ENCODE measurements at regions not wholly inside any gene's neighbourhood (a gene's known extent, or its start where the extent isn't known, plus 50 kb on each side); places are given as distances from the start of the nearest gene placed in this dataset.

DNA sequence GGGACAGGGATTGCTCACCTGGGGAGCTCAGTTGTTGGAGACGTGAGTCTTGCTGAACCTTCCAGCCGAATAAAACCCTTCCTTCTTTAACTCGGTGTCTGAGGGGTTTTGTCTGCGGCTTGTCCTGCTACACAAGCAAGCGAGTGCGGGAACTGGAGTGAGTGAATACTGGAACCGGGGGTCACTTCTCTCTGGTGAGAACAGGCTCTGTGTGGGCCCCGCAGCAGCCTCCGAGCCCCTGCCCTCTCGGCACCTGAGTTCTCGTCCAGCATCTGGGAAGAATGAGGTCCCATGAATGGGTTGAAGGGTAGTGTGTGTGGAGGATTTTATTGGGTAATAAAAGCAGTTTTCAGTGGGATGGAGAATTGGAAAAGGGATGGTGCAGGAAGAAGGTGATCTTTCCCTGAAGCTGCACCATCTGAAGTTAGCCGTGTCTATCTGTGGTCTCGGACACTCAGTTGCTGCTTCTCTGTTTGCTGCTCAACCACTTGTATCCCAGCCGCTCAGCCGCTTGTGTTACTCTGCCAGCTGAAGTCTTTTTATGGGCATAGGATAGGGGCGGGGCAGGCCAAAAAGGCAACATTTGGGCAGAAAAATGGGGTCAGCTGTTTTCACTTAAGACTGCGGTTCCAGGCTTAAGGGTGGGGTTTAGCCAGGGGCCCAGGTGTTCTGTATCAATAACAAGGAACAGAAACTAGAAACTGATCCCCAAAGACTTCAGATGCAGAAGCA lies 450.6 kb upstream of the CAMK1G start:
- ChIA-PET CTCF (no interaction called here), POLR2A (no interaction called here)
- H3K9me3 Mint-ChIP-seq (ENCODE audit: unreplicated experiment), result peaks cover 21% of the 10 kb centered on the region
- Histone ChIP-seq H3K9me3 (0 out of 2 replicates have a peak, but pooled peaks cover 5% of the 10 kb centered on the region), H3K4me1 (no peaks in the 10 kb centered on the region), H3K27me3 (replicated peaks; ENCODE audit: control insufficient read depth, insufficient read depth, low read length) (no peaks in the 10 kb centered on the region), H3K36me3 (ENCODE audit: control insufficient read depth, insufficient read depth, low read length) (no peaks in the 10 kb centered on the region), H3K4me3 (ENCODE audit: low read depth, low read length) (no peak overlapping the region)
- no peaks in the 10 kb centered on the region for H3K36me3 Mint-ChIP-seq (ENCODE audit: insufficient read depth, unreplicated experiment)
- no TSS peak for BruUV-seq (replicated peaks)
- DNase-seq, result no peak
- no peaks in the 10 kb centered on the region for H3K4me1 Mint-ChIP-seq (ENCODE audit: low read depth, unreplicated experiment)
- intact Hi-C loops (cut with micrococcal nuclease; ENCODE audit: unreplicated experiment), result no loop called here
- TF ChIP-seq, protein P1, sequence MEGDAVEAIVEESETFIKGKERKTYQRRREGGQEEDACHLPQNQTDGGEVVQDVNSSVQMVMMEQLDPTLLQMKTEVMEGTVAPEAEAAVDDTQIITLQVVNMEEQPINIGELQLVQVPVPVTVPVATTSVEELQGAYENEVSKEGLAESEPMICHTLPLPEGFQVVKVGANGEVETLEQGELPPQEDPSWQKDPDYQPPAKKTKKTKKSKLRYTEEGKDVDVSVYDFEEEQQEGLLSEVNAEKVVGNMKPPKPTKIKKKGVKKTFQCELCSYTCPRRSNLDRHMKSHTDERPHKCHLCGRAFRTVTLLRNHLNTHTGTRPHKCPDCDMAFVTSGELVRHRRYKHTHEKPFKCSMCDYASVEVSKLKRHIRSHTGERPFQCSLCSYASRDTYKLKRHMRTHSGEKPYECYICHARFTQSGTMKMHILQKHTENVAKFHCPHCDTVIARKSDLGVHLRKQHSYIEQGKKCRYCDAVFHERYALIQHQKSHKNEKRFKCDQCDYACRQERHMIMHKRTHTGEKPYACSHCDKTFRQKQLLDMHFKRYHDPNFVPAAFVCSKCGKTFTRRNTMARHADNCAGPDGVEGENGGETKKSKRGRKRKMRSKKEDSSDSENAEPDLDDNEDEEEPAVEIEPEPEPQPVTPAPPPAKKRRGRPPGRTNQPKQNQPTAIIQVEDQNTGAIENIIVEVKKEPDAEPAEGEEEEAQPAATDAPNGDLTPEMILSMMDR (IDR thresholded peaks at IDR 0.05; ENCODE audit: insufficient read depth in 1 of 2, low read depth in 1 of 2, low read length in 1 of 2, severe bottlenecking in 1 of 2, unreplicated experiment in 1 of 2), result no peak
- no peak overlapping the region for H3K4me3 Mint-ChIP-seq (ENCODE audit: unreplicated experiment)
- H3K27ac Mint-ChIP-seq (ENCODE audit: unreplicated experiment), result no peak overlapping the region
- H3K27me3 Mint-ChIP-seq (ENCODE audit: insufficient read depth, unreplicated experiment), result peaks cover 7% of the 10 kb centered on the region

DNA sequence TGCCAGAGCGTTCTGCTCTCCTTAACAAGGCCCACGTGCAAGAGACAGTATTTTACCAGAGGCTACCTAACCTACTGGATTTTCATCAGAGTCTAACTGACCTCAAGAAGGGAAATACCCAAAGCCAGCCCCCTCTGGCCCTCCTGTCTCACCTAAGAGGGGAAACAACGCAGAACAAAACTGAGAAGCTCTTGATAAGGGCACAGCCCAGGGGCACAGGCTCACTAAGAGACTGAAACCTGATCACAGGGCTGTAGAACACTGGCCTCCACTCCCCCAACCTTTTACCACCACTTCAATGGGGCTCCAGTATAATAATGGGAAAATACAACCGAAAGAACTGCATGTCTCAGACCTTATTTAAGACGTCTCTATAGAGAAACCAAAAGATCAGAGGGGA lies 449.5 kb upstream of the CAMK1G start:
- Mint-ChIP-seq H3K4me1 (ENCODE audit: low read depth, unreplicated experiment) (no peaks in the 10 kb centered on the region), H3K27ac (ENCODE audit: unreplicated experiment) (no peak overlapping the region), H3K27me3 (ENCODE audit: insufficient read depth, unreplicated experiment) (peaks cover 7% of the 10 kb centered on the region), H3K36me3 (ENCODE audit: insufficient read depth, unreplicated experiment) (no peaks in the 10 kb centered on the region), H3K4me3 (ENCODE audit: unreplicated experiment) (no peak overlapping the region), H3K9me3 (ENCODE audit: unreplicated experiment) (peaks cover 21% of the 10 kb centered on the region)
- no peak for DNase-seq
- POLR2A ChIA-PET, result no interaction called here
- intact Hi-C loops (cut with micrococcal nuclease; ENCODE audit: unreplicated experiment), result no loop called here
- TF ChIP-seq, protein P1 (IDR thresholded peaks at IDR 0.05; ENCODE audit: insufficient read depth in 1 of 2, low read depth in 1 of 2, low read length in 1 of 2, severe bottlenecking in 1 of 2, unreplicated experiment in 1 of 2), result no peak
- H3K27me3 ChIP-seq (replicated peaks; ENCODE audit: control insufficient read depth, insufficient read depth, low read length), result no peaks in the 10 kb centered on the region
- no peaks in the 10 kb centered on the region for H3K4me1 ChIP-seq
- no peak overlapping the region for H3K4me3 ChIP-seq (ENCODE audit: low read depth, low read length)
- CTCF ChIA-PET, result no interaction called here
- no peaks in the 10 kb centered on the region for H3K36me3 ChIP-seq (ENCODE audit: control insufficient read depth, insufficient read depth, low read length)
- 0 out of 2 replicates have a peak, but pooled peaks cover 5% of the 10 kb centered on the region for H3K9me3 ChIP-seq
- no TSS peak for BruUV-seq (replicated peaks)

- Histone ChIP-seq H3K27me3 (replicated peaks; ENCODE audit: control insufficient read depth, insufficient read depth, low read length) (no peaks in the 10 kb centered on the region), H3K36me3 (ENCODE audit: control insufficient read depth, insufficient read depth, low read length) (no peaks in the 10 kb centered on the region), H3K9me3 (no peaks in the 10 kb centered on the region), H3K4me3 (ENCODE audit: low read depth, low read length) (no peak overlapping the region), H3K4me1 (no peaks in the 10 kb centered on the region)
- CTCF ChIA-PET, result no interaction called here
- no peak for DNase-seq
- Mint-ChIP-seq H3K36me3 (ENCODE audit: insufficient read depth, unreplicated experiment) (no peaks in the 10 kb centered on the region), H3K4me1 (ENCODE audit: low read depth, unreplicated experiment) (no peaks in the 10 kb centered on the region), H3K27me3 (ENCODE audit: insufficient read depth, unreplicated experiment) (peaks cover 12% of the 10 kb centered on the region), H3K9me3 (ENCODE audit: unreplicated experiment) (no peaks in the 10 kb centered on the region), H3K4me3 (ENCODE audit: unreplicated experiment) (no peak overlapping the region), H3K27ac (ENCODE audit: unreplicated experiment) (no peak overlapping the region)
- intact Hi-C loops (cut with micrococcal nuclease; ENCODE audit: unreplicated experiment), result no loop called here
- TF ChIP-seq, protein P1 (IDR thresholded peaks at IDR 0.05; ENCODE audit: insufficient read depth in 1 of 2, low read depth in 1 of 2, low read length in 1 of 2, severe bottlenecking in 1 of 2, unreplicated experiment in 1 of 2), result no peak
- BruUV-seq (replicated peaks), result no TSS peak
- POLR2A ChIA-PET, result no interaction called here
These were observed 439.6 kb upstream of the CAMK1G start for GRCh38 chr1:209143916-209144315.

Data from Caco-2 (cell line).